ENCODE measurements at regions not wholly inside any gene's neighbourhood (a gene's known extent, or its start where the extent isn't known, plus 50 kb on each side); places are given as distances from the start of the nearest gene placed in this dataset.

- TF ChIP-seq CTCF (IDR thresholded peaks at IDR 0.05; ENCODE audit: poor library complexity, severe bottlenecking) = no peak
- no peak for TF ChIP-seq POLR2AphosphoS5 (IDR thresholded peaks at IDR 0.05)
- TF ChIP-seq EZH2 (IDR thresholded peaks at IDR 0.05; ENCODE audit: borderline replicate concordance, insufficient read depth, low read length, poor library complexity, severe bottlenecking) = no peak
- no peak for TF ChIP-seq TAF1 (IDR thresholded peaks at IDR 0.05; ENCODE audit: low read depth)
- TF ChIP-seq REST (IDR thresholded peaks at IDR 0.05; ENCODE audit: borderline replicate concordance) = no peak
- TF ChIP-seq MXI1 (conservative IDR thresholded peaks at IDR 0.05; ENCODE audit: poor library complexity, severe bottlenecking) = no peak
- no peak for TF ChIP-seq SMC3 (conservative IDR thresholded peaks at IDR 0.05; ENCODE audit: poor library complexity)
- TF ChIP-seq EP300 (conservative IDR thresholded peaks at IDR 0.05; ENCODE audit: poor library complexity, severe bottlenecking) = no peak
- TF ChIP-seq RAD21 (conservative IDR thresholded peaks at IDR 0.05) = no peak
Measured at GRCh38 chr2:7721413-7721995, 804.3 kb downstream of the RNF144A start.

All from neural cell (in vitro differentiated cells).